Thyroid gland (tissue), 1 donor: ENCODE measurements at regions not wholly inside any gene's neighbourhood (a gene's known extent, or its start where the extent isn't known, plus 50 kb on each side); places are given as distances from the start of the nearest gene placed in this dataset. TPM values are rescaled to one million over a fixed set of nuclear protein-coding genes. Genes with fewer than 3 reads are reported as not detected.

Experiments
- small RNA-seq: library from RNA; depleted of rRNA; stranded (forward); fragments of <200 nt; gene quantifications from one replicate; pipeline ENCODE3, GENCODE V24; 2016

Small RNA genes in the stretch of these regions (small RNA-seq; reads per million reads assigned to genes)
- gene IGKV1OR2-11, result not detected
- not detected for gene IGKV1OR2-6
- gene IGKV1OR2-9, result not detected
- gene IGKV2OR2-8, result not detected
- not detected for gene IGKV3OR2-5
